ENCODE measurements at regions not wholly inside any gene's neighbourhood (a gene's known extent, or its start where the extent isn't known, plus 50 kb on each side); places are given as distances from the start of the nearest gene placed in this dataset.

- TF ChIP-seq POLR2A (IDR thresholded peaks at IDR 0.05) = no peak
- no peak for TF ChIP-seq CTCF (IDR thresholded peaks at IDR 0.05 in 4 of 5, conservative IDR thresholded peaks at IDR 0.05 in 1 of 5)
- intact Hi-C loops (cut with DNase I; ENCODE audit: low total_unique reads) = no loop called here
- Histone ChIP-seq H3K4me3 (no peak overlapping the region), H3K27me3 (no peaks in the 10 kb centered on the region), H3K4me1 (no peaks in the 10 kb centered on the region), H3K36me3 (no peaks in the 10 kb centered on the region), H3K9me3 (no peaks in the 10 kb centered on the region), H3K27ac (no peak overlapping the region)
- in situ Hi-C loops (cut with MboI; ENCODE audit: low sequenced_read_pairs in 4 of 4) = no loop called here
- ATAC-seq (no peak), DNase-seq (no peak)
These were observed 1497.9 kb downstream of the MAT2B start for GRCh38 chr5:165003283-165003682.

GRCh38 chr5:165004175-165004574 lies 1498.8 kb downstream of the MAT2B start:
- in situ Hi-C loops (cut with MboI; ENCODE audit: low sequenced_read_pairs in 4 of 4) = no loop called here
- H3K36me3 ChIP-seq = no peaks in the 10 kb centered on the region
- ATAC-seq = no peak
- no peak for DNase-seq
- intact Hi-C loops (cut with DNase I; ENCODE audit: low total_unique reads) = no loop called here
- TF ChIP-seq CTCF (IDR thresholded peaks at IDR 0.05 in 4 of 5, conservative IDR thresholded peaks at IDR 0.05 in 1 of 5) (no peak), POLR2A (IDR thresholded peaks at IDR 0.05) (no peak)
- no peaks in the 10 kb centered on the region for H3K9me3 ChIP-seq
- no peak overlapping the region for H3K27ac ChIP-seq
- H3K27me3 ChIP-seq = no peaks in the 10 kb centered on the region
- H3K4me3 ChIP-seq = no peak overlapping the region
- H3K4me1 ChIP-seq = no peaks in the 10 kb centered on the region

- no peak for TF ChIP-seq CTCF (IDR thresholded peaks at IDR 0.05 in 4 of 5, conservative IDR thresholded peaks at IDR 0.05 in 1 of 5)
- no peak for TF ChIP-seq POLR2A (IDR thresholded peaks at IDR 0.05)
- in situ Hi-C loops (cut with MboI; ENCODE audit: low sequenced_read_pairs in 4 of 4) = no loop called here
These were observed 1509.0 kb downstream of the MAT2B start for GRCh38 chr5:165014439-165014838.

GRCh38 chr5:165015126-165015525 lies 1509.7 kb downstream of the MAT2B start:
- H3K4me3 ChIP-seq = no peak overlapping the region
- no peak overlapping the region for H3K27ac ChIP-seq
- no peaks in the 10 kb centered on the region for H3K4me1 ChIP-seq
- intact Hi-C loops (cut with DNase I; ENCODE audit: low total_unique reads) = no loop called here
- H3K9me3 ChIP-seq = no peaks in the 10 kb centered on the region
- in situ Hi-C loops (cut with MboI; ENCODE audit: low sequenced_read_pairs in 4 of 4) = no loop called here
- ATAC-seq (no peak), DNase-seq (no peak)
- H3K36me3 ChIP-seq = no peaks in the 10 kb centered on the region
- H3K27me3 ChIP-seq = no peaks in the 10 kb centered on the region
- TF ChIP-seq CTCF (IDR thresholded peaks at IDR 0.05 in 4 of 5, conservative IDR thresholded peaks at IDR 0.05 in 1 of 5) = no peak
- TF ChIP-seq POLR2A (IDR thresholded peaks at IDR 0.05) = no peak

More at GRCh38 chr5:165014439-165014838, 1509.0 kb downstream of the MAT2B start:
- no peaks in the 10 kb centered on the region for H3K4me1 ChIP-seq
- H3K4me3 ChIP-seq = no peak overlapping the region
- no peaks in the 10 kb centered on the region for H3K27me3 ChIP-seq
- H3K27ac ChIP-seq = no peak overlapping the region
- H3K36me3 ChIP-seq = no peaks in the 10 kb centered on the region
- intact Hi-C loops (cut with DNase I; ENCODE audit: low total_unique reads) = no loop called here
- no peak for DNase-seq
- H3K9me3 ChIP-seq = no peaks in the 10 kb centered on the region
- ATAC-seq = no peak

- no peak overlapping the region for H3K4me3 ChIP-seq
- H3K9me3 ChIP-seq = no peaks in the 10 kb centered on the region
- H3K36me3 ChIP-seq = no peaks in the 10 kb centered on the region
- no peak overlapping the region for H3K27ac ChIP-seq
- in situ Hi-C loops (cut with MboI; ENCODE audit: low sequenced_read_pairs in 4 of 4) (no loop called here), intact Hi-C loops (cut with DNase I; ENCODE audit: low total_unique reads) (no loop called here)
- no peaks in the 10 kb centered on the region for H3K4me1 ChIP-seq
- no peak for ATAC-seq
- TF ChIP-seq POLR2A (IDR thresholded peaks at IDR 0.05) = no peak
- no peak for TF ChIP-seq CTCF (IDR thresholded peaks at IDR 0.05 in 4 of 5, conservative IDR thresholded peaks at IDR 0.05 in 1 of 5)
- DNase-seq = no peak
- H3K27me3 ChIP-seq = no peaks in the 10 kb centered on the region
These were observed 1510.1 kb downstream of the MAT2B start for GRCh38 chr5:165015547-165015946.

All from gastrocnemius medialis (tissue), 4 donors.